ENCODE measurements at regions not wholly inside any gene's neighbourhood (a gene's known extent, or its start where the extent isn't known, plus 50 kb on each side); places are given as distances from the start of the nearest gene placed in this dataset.

DNA sequence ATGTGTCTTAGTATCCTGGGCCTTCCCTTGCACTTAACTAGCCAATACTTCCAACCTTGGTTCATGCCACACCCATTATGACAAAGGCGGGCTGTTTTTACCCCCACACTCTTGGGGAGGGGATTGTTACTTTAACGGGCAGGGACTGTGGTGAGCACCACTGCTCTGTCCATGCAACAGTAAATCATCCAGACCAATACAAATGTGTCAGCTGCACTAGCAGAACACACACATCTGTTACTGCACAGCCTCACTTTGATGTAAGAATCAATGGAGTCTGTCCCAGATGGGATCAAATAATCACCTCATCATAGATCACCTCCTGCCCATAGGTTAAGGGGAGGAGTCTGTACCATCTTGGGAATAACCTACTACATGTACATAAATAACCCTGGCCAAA is 58.1 kb downstream of the NPAP1 start:
- Mint-ChIP-seq H3K27ac (no peak overlapping the region), H3K27me3 (no peaks in the 10 kb centered on the region), H3K4me3 (ENCODE audit: low read depth) (no peak overlapping the region), H3K4me1 (ENCODE audit: low read depth) (peaks cover 7% of the 10 kb centered on the region), H3K36me3 (ENCODE audit: insufficient read depth) (no peaks in the 10 kb centered on the region), H3K9me3 (ENCODE audit: low read depth) (peaks cover 8% of the 10 kb centered on the region)
- TF ChIP-seq CTCF (IDR thresholded peaks at IDR 0.05; ENCODE audit: unreplicated experiment) = no peak
- DNase-seq (ENCODE audit: low spot score, unreplicated experiment) = no peak

- DNase-seq (ENCODE audit: low spot score, unreplicated experiment) = no peak
- Mint-ChIP-seq H3K9me3 (ENCODE audit: low read depth) (peaks cover 8% of the 10 kb centered on the region), H3K36me3 (ENCODE audit: insufficient read depth) (no peaks in the 10 kb centered on the region), H3K27ac (no peak overlapping the region), H3K27me3 (no peaks in the 10 kb centered on the region), H3K4me1 (ENCODE audit: low read depth) (peaks cover 6% of the 10 kb centered on the region), H3K4me3 (ENCODE audit: low read depth) (no peak overlapping the region)
- no peak for TF ChIP-seq CTCF (IDR thresholded peaks at IDR 0.05; ENCODE audit: unreplicated experiment)
Observed at GRCh38 chr15:24734396-24734795, 58.8 kb downstream of the NPAP1 start.

- H3K27me3 Mint-ChIP-seq = no peaks in the 10 kb centered on the region
- peaks cover 9% of the 10 kb centered on the region for H3K9me3 Mint-ChIP-seq (ENCODE audit: low read depth)
- no peak for DNase-seq (ENCODE audit: low spot score, unreplicated experiment)
- no peaks in the 10 kb centered on the region for H3K36me3 Mint-ChIP-seq (ENCODE audit: insufficient read depth)
- H3K4me1 Mint-ChIP-seq (ENCODE audit: low read depth) = no peaks in the 10 kb centered on the region
- H3K4me3 Mint-ChIP-seq (ENCODE audit: low read depth) = no peak overlapping the region
- no peak overlapping the region for H3K27ac Mint-ChIP-seq
- no peak for TF ChIP-seq CTCF (IDR thresholded peaks at IDR 0.05; ENCODE audit: unreplicated experiment)
Observed at GRCh38 chr15:24745290-24745689, 69.7 kb downstream of the NPAP1 start.

- Mint-ChIP-seq H3K4me1 (ENCODE audit: low read depth) (no peaks in the 10 kb centered on the region), H3K9me3 (ENCODE audit: low read depth) (peaks cover 9% of the 10 kb centered on the region), H3K27ac (no peak overlapping the region), H3K4me3 (ENCODE audit: low read depth) (no peak overlapping the region), H3K36me3 (ENCODE audit: insufficient read depth) (no peaks in the 10 kb centered on the region), H3K27me3 (no peaks in the 10 kb centered on the region)
- TF ChIP-seq CTCF (IDR thresholded peaks at IDR 0.05; ENCODE audit: unreplicated experiment) = no peak
- DNase-seq (ENCODE audit: low spot score, unreplicated experiment) = no peak
Observed at GRCh38 chr15:24746094-24746493, 70.5 kb downstream of the NPAP1 start.

DNA sequence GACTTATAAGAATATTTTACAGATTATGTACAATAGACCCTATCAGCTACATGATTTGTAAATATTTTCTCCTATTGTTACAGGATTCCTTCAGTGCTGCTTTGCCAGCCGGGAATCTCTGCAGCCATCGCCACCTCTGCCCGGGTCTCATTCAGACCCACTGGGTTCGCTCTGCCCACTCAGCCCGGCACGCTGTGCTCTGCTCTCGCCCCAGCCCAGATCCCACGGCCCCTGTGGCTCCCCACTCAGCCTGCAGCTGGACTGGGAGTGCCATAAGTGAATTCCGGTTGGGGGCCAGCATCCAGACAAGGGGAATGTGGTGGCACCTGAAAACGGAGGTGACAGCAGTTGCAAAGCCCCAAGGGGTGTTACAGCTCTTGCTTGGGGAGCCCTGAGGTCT is 71.8 kb downstream of the NPAP1 start:
- Mint-ChIP-seq H3K4me1 (ENCODE audit: low read depth) (no peaks in the 10 kb centered on the region), H3K27me3 (no peaks in the 10 kb centered on the region), H3K4me3 (ENCODE audit: low read depth) (no peak overlapping the region), H3K27ac (no peak overlapping the region), H3K36me3 (ENCODE audit: insufficient read depth) (no peaks in the 10 kb centered on the region), H3K9me3 (ENCODE audit: low read depth) (peaks cover 6% of the 10 kb centered on the region)
- TF ChIP-seq CTCF (IDR thresholded peaks at IDR 0.05; ENCODE audit: unreplicated experiment) = no peak
- DNase-seq (ENCODE audit: low spot score, unreplicated experiment) = no peak

All from progenitor cell of endocrine pancreas (in vitro differentiated cells).